ENCODE measurements at regions not wholly inside any gene's neighbourhood (a gene's known extent, or its start where the extent isn't known, plus 50 kb on each side); places are given as distances from the start of the nearest gene placed in this dataset.

GRCh38 chr12:77548797-77549196, 281.9 kb upstream of the NAV3 start:
- TF ChIP-seq CTCF (conservative IDR thresholded peaks at IDR 0.05) (no peak), EZH2 (IDR thresholded peaks at IDR 0.05; ENCODE audit: low read depth) (no peak)
